ENCODE measurements at regions not wholly inside any gene's neighbourhood (a gene's known extent, or its start where the extent isn't known, plus 50 kb on each side); places are given as distances from the start of the nearest gene placed in this dataset.

DNA sequence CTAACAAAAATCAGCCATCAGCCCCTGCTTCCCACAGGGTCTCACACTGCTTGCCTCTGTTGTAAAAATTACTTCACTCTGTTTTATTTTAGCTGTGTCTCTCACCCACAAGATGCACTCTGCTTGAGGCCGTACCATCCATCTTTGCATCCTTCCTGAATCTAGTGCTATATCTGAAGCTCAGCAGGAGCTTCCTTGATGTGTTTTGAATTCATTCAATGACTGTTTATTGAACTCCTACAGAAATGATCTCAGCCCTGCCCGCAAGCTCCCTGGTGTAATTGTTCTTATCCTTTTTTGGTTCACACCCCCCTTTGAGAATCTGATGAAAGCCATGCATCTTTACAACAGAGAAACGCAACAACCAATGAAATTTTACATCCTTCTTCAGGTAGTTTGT lies 310.2 kb upstream of the ZC3H12C start:
- no peak for ATAC-seq (ENCODE audit: poor library complexity)
- DNase-seq = no peak
- intact Hi-C loops (cut with DNase I) = no loop called here

- DNase-seq (no peak), ATAC-seq (ENCODE audit: poor library complexity) (no peak)
- intact Hi-C loops (cut with DNase I) = no loop called here
Observed at GRCh38 chr11:109783840-109784239, 309.4 kb upstream of the ZC3H12C start.

GRCh38 chr11:109784536-109784935 lies 308.7 kb upstream of the ZC3H12C start:
- intact Hi-C loops (cut with DNase I) = no loop called here
- no peak for DNase-seq
- no peak for ATAC-seq (ENCODE audit: poor library complexity)

DNA sequence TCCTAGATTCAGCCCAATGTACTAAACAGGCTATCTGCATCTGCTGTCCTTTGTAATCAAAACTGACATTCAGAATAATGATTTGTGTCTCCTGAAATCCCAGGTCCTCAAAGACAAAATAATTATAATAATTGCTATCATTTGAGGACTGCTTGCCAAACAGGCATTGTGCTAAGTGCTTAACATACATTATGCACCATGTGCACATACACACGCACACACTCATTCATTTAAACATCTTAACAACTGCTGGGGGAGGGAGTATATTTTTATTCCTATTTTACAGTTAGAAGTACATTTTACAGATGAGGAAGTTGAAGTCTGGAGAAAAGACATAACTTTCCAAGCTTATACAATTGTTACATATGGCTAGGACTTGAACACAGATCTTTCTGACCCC lies 308.0 kb upstream of the ZC3H12C start:
- intact Hi-C loops (cut with DNase I) = no loop called here
- no peak for DNase-seq
- ATAC-seq (ENCODE audit: poor library complexity) = no peak

DNA sequence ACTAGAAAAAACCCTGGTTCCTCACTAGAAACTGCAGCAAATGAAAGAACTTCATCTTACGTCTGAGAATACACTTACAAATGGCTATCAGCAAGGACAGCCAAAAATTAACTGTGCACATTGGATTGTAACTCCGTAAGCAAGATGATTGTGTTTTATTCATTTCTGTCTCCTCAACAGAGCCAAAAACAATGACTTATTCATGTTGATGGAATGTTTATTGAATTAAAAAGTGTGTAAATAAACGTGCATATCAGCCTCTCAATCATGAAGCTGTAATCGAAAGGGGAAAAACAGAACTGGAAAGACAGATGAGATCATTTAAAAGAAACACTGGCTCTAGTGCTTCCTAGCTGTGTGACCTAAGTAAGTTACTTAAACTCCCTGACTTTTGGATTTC lies 307.5 kb upstream of the ZC3H12C start:
- ATAC-seq (ENCODE audit: poor library complexity) (no peak), DNase-seq (no peak)
- intact Hi-C loops (cut with DNase I) = no loop called here

DNA sequence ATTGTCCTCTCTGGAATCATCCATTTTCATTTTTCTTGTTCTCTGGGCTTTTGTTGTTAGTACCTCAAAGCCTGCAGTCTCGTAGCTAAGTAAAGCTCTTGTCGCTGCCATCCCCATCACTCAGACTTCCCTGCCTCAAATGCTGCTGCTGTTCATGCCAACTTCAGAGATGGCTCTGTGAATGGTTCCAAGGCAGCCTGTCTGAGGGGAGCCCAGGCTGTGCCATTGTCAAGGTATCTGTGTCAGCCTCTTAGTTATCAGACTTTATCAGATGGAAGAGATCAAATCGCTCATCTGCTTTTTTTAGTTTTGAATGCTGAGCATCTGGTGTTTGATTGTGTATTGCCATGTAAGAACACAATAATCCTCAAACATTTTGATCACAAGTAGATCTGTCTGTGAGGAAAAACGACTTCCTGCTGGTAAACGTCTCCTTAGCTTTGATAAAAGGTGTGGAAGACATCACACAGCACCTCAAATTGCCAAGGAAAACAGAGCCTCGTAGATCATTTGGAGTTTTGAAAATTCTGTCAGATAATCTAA lies 304.2 kb upstream of the ZC3H12C start:
- no peak for DNase-seq
- intact Hi-C loops (cut with DNase I) = no loop called here
- no peak for ATAC-seq (ENCODE audit: poor library complexity)

GRCh38 chr11:109789901-109790300 lies 303.3 kb upstream of the ZC3H12C start:
- no peak for ATAC-seq (ENCODE audit: poor library complexity)
- intact Hi-C loops (cut with DNase I) = no loop called here
- DNase-seq = no peak

- ATAC-seq (ENCODE audit: poor library complexity) = no peak
- no peak for DNase-seq
- intact Hi-C loops (cut with DNase I) = no loop called here
Observed at GRCh38 chr11:109791337-109791736, 301.9 kb upstream of the ZC3H12C start.

- intact Hi-C loops (cut with DNase I) = no loop called here
- DNase-seq (no peak), ATAC-seq (ENCODE audit: poor library complexity) (no peak)
Observed at GRCh38 chr11:109794501-109794900, 298.7 kb upstream of the ZC3H12C start.

DNA sequence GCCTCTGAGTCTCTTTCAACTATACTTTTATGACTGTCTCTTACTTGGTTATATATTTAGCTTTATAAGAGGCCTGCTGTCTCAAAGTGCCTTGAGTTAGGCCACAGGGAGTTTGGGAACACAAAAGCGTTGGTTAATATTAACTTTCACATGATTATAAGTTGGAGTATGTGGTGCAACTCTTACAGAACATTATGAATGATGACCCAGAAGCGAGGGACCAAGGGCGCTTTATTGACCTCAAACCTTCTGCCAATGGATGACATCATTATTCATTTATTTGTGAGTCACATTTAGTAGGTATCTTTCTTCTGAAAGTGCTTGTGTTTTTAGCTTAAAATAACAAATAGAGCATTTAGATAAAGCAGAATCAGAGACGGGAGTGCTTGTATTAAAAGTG lies 298.0 kb upstream of the ZC3H12C start:
- intact Hi-C loops (cut with DNase I) = no loop called here

DNA sequence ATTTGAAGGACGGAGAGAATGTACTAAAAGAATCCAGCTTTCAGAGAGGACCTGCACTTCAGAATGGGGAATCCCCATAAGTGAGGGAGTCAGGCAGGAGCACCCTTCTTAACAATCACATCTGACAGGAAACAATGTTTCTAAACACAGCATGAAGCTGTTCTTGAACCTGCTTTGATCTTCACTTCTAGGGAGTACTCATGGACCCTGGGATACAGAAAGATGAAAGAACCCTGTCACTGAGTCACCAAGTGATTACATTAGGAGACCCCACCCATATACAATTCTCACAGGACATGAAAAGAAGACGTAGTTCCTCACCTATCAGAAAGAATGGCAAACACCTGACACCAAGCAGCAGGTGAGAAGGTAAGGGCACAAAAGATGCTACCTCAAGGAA lies 296.9 kb upstream of the ZC3H12C start:
- ATAC-seq (ENCODE audit: poor library complexity) (no peak), DNase-seq (no peak)
- intact Hi-C loops (cut with DNase I) = no loop called here

More for the DNA sequence above, 298.0 kb upstream of the ZC3H12C start:
- ATAC-seq (ENCODE audit: poor library complexity) (no peak), DNase-seq (no peak)

- ATAC-seq (ENCODE audit: poor library complexity) (no peak), DNase-seq (no peak)
- intact Hi-C loops (cut with DNase I) = no loop called here
Observed at GRCh38 chr11:109798521-109798920, 294.7 kb upstream of the ZC3H12C start.

DNA sequence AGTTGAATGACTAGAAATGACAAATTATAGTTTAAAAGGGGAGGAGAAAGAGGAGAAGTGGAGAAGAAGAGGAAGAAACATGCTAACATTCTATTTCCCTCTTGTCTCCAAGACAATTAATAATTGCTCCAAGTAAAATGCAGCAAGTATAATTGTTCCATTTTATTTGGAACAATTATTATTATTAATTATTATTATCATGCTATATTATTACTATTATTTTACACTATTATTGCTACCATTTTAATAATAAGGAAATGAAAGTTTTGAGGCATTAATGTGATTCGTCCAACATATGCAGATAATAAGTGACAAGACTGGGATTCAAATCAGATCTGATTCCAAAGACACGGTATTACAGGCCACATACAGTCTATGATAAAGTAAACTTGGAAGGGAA lies 293.6 kb upstream of the ZC3H12C start:
- DNase-seq (no peak), ATAC-seq (ENCODE audit: poor library complexity) (no peak)
- intact Hi-C loops (cut with DNase I) = no loop called here

GRCh38 chr11:109804911-109805310 lies 288.3 kb upstream of the ZC3H12C start:
- DNase-seq (no peak), ATAC-seq (ENCODE audit: poor library complexity) (no peak)
- intact Hi-C loops (cut with DNase I) = no loop called here

- ATAC-seq (ENCODE audit: poor library complexity) (no peak), DNase-seq (no peak)
- intact Hi-C loops (cut with DNase I) = no loop called here
Observed at GRCh38 chr11:109806205-109806604, 287.0 kb upstream of the ZC3H12C start.

DNA sequence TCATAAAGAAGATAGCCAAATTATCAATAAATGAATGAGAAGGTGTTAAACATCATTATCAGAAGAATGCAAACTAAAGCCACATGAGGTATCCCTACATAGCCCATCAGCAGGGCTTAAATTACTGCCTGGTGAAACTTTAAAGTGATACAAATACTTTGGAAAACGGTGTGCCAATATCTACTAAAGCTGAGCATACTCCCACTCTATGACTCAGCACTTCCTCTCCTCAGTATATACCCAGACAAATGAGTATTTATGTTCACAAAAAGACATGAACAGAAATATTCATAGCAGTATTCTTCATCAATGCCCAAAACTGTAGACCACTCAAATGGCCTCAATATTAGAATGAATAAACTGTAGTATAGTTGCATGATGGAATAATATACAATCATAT lies 284.6 kb upstream of the ZC3H12C start:
- intact Hi-C loops (cut with DNase I) = no loop called here
- DNase-seq (no peak), ATAC-seq (ENCODE audit: poor library complexity) (no peak)

DNA sequence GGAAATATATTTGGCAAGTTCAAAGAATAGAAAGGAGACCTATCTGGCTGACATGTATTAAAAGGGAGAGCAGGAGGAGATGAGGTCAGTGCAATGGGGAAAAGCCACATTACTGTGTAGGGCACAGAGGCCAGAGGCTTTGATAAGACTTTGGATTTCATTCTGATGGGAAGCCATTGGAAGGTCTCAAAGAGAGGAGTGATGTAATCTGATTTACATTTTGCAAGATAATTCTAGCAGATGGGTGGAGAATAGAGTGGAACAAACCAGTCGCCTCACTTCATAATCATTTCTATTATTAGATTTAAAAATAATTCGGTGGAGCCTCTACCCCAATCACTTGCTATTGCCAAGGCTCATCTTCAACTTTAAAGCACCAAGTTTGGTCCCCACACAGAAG lies 278.4 kb upstream of the ZC3H12C start:
- ATAC-seq (ENCODE audit: poor library complexity) = no peak
- intact Hi-C loops (cut with DNase I) = no loop called here
- no peak for DNase-seq

DNA sequence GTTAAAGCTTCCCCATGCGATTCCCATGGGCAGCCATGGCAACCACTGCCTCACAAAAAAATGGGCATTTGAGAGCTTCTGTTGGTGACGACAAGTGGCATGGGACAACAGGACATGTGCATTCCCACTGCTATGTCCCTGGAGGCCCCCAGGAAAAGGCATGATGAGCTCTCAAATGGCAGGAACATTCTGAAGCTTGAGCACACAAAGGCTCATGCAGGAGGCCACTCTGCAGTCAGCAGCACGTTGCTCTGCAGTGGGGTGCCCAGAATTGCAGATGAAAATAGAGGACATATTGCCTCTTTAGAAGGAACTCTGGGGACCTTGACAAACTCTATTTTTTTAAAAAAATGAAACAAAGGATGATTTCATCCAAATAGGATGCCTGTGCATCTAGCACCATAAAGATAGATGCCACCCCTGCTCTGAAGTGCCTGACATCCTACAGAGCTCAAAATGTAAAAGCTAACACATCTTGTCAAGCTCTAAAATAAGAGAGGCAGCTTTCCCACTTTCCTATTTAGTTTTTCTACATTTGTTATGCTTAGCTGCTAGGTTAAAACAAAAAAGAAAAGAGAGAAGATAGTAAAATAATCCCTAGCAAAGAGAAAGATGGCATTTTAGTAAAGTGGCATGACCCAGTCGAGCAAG lies 277.6 kb upstream of the ZC3H12C start:
- DNase-seq = no peak
- intact Hi-C loops (cut with DNase I) = no loop called here
- ATAC-seq (ENCODE audit: poor library complexity) = no peak

DNA sequence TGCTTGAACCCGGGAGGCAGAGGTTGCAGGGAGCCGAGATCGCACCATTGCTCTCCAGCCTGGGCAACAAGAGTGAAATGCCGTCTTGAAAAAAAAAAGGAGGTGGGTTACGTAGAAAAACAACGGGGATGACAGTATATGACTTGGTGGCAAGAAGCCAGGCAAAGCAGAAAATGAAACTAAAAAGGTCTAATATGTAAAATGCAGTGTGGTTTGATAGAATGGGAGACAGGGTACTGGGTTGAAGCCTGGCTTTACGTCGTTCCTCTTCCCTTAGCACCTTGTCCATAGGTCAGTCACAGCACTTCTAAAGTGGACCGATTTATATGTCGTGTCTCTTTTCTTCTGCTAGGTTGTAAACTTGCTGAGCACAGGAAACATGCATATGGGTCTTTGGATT lies 274.9 kb upstream of the ZC3H12C start:
- no peak for DNase-seq
- intact Hi-C loops (cut with DNase I) = no loop called here
- no peak for ATAC-seq (ENCODE audit: poor library complexity)

- no peak for DNase-seq
- ATAC-seq (ENCODE audit: poor library complexity) = no peak
- intact Hi-C loops (cut with DNase I) = no loop called here
Observed at GRCh38 chr11:109819410-109819809, 273.8 kb upstream of the ZC3H12C start.

DNA sequence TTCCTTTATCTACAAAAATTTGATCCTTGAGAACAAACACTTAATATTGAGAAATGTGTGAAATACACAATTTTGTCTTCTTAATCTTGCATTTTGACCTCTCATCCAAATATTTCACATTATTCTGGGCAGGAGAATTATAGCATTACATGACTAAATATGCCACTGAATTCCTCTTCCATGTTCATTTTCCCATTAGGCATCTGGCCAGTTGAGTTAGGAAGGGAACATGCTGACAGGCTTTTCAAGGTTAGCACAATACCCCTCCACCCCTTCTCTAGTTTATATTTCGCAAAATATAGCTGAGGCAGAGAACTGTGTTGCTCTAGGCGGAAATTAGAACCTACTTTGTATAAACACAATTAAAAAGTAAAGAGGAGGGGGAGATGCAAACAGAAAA lies 271.7 kb upstream of the ZC3H12C start:
- no peak for ATAC-seq (ENCODE audit: poor library complexity)
- intact Hi-C loops (cut with DNase I) = no loop called here

More for the DNA sequence above, 271.7 kb upstream of the ZC3H12C start:
- no peak for DNase-seq
